H9 (cell line): ENCODE measurements at regions not wholly inside any gene's neighbourhood (a gene's known extent, or its start where the extent isn't known, plus 50 kb on each side); places are given as distances from the start of the nearest gene placed in this dataset.

ENCODE experiments used
- DNase-seq: peaks from one replicate; pipeline ENCODE4 v3.0.0-alpha.2; 2017
- H2AFZ ChIP-seq: one replicate; pipeline ENCODE4 v1.6.1; 2013; ENCODE audit warnings: mild to moderate bottlenecking, low read length, control low read depth, moderate library complexity
- H2AK5ac ChIP-seq: 2 replicates; pipeline ENCODE4 v1.6.1; 2013; ENCODE audit warnings: low read length, control low read depth, mixed read lengths; ENCODE audit not compliant: insufficient read length
- H2BK120ac ChIP-seq: one replicate; pipeline ENCODE4 v1.6.1; 2013; ENCODE audit warnings: low read depth, mild to moderate bottlenecking, low read length, control low read depth, inconsistent platforms; ENCODE audit not compliant: poor library complexity, severe bottlenecking
- H2BK12ac ChIP-seq: 2 replicates; pipeline ENCODE4 v1.6.1; 2013; ENCODE audit warnings: low read length, control low read depth, mixed read lengths, low read depth; ENCODE audit not compliant: insufficient read length
- H2BK15ac ChIP-seq: 2 replicates; pipeline ENCODE4 v1.6.1; 2013; ENCODE audit warnings: low read depth, low read length, control low read depth
- H2BK20ac ChIP-seq: one replicate; pipeline ENCODE4 v1.6.1; 2013; ENCODE audit warnings: low read depth, mild to moderate bottlenecking, low read length, control low read depth, inconsistent platforms; ENCODE audit not compliant: poor library complexity, severe bottlenecking
- H2BK5ac ChIP-seq: 2 replicates; pipeline ENCODE4 v1.6.1; 2013; ENCODE audit warnings: low read length, control low read depth, mixed read lengths; ENCODE audit not compliant: insufficient read length
- H3K14ac ChIP-seq: 2 replicates; pipeline ENCODE4 v1.6.1; 2013; ENCODE audit warnings: low read length, control low read depth; ENCODE audit not compliant: insufficient read depth
- H3K18ac ChIP-seq: 2 replicates; pipeline ENCODE4 v1.6.1; 2013; ENCODE audit warnings: low read depth, mild to moderate bottlenecking, mixed read lengths, low read length, control low read depth; ENCODE audit not compliant: insufficient read length
- H3K23ac ChIP-seq: 2 replicates; pipeline ENCODE4 v1.6.1; 2013; ENCODE audit warnings: low read length, control low read depth, mixed read lengths, low read depth; ENCODE audit not compliant: insufficient read length
- H3K23me2 ChIP-seq: 2 replicates; pipeline ENCODE4 v1.6.1; 2013; ENCODE audit warnings: low read depth, mild to moderate bottlenecking, mixed read lengths, low read length, control low read depth; ENCODE audit not compliant: insufficient read length, poor library complexity, severe bottlenecking
- H3K27ac ChIP-seq: 2 replicates; pipeline ENCODE4 v1.5.1; 2013; ENCODE audit warnings: low read length, control low read depth, mixed read lengths, low read depth; ENCODE audit not compliant: insufficient read length
- H3K27me3 ChIP-seq: 2 replicates; pipeline ENCODE4 v1.6.1; 2013; ENCODE audit warnings: low read length, control low read depth, inconsistent platforms; ENCODE audit not compliant: insufficient read depth
- H3K4ac ChIP-seq: 2 replicates; pipeline ENCODE4 v1.6.1; 2013; ENCODE audit warnings: low read depth, mild to moderate bottlenecking, control low read depth, inconsistent platforms, low read length, moderate library complexity
- H3K4me1 ChIP-seq: 2 replicates; pipeline ENCODE4 v1.6.1; 2013; ENCODE audit warnings: low read length, control low read depth, inconsistent platforms; ENCODE audit not compliant: insufficient read depth
- H3K4me2 ChIP-seq: 2 replicates; pipeline ENCODE4 v1.6.1; 2013; ENCODE audit warnings: low read length, control low read depth, mixed read lengths; ENCODE audit not compliant: insufficient read length, insufficient read depth
- H3K56ac ChIP-seq: 2 replicates; pipeline ENCODE4 v1.6.1; 2013; ENCODE audit warnings: low read depth, mild to moderate bottlenecking, mixed read lengths, low read length, control low read depth; ENCODE audit not compliant: insufficient read length
- H3K79me1 ChIP-seq: 2 replicates; pipeline ENCODE4 v1.6.1; 2013; ENCODE audit warnings: low read depth, mild to moderate bottlenecking, moderate library complexity, low read length, control low read depth, inconsistent platforms; ENCODE audit not compliant: insufficient read depth, poor library complexity, severe bottlenecking
- H3K79me2 ChIP-seq: 2 replicates; pipeline ENCODE4 v1.6.1; 2013; ENCODE audit warnings: low read length, control low read depth, inconsistent platforms; ENCODE audit not compliant: insufficient read depth
- H3K9ac ChIP-seq: 2 replicates; pipeline ENCODE4 v1.6.1; 2013; ENCODE audit warnings: low read length, control low read depth, mixed read lengths; ENCODE audit not compliant: insufficient read length; ENCODE audit errors: extremely low read depth
- H3K9me3 ChIP-seq: one replicate; pipeline ENCODE4 v1.6.1; 2013; ENCODE audit warnings: low read depth, low read length, inconsistent platforms; ENCODE audit not compliant: control insufficient read depth
- H3T11ph ChIP-seq: one replicate; pipeline ENCODE4 v1.6.1; 2013; ENCODE audit warnings: mild to moderate bottlenecking, low read length, control low read depth, inconsistent platforms
- H4K20me1 ChIP-seq: one replicate; pipeline ENCODE4 v1.6.1; 2013; ENCODE audit not compliant: control insufficient read depth, insufficient read length, insufficient read depth
- H4K5ac ChIP-seq: 2 replicates; pipeline ENCODE4 v1.6.1; 2013; ENCODE audit warnings: low read depth, mild to moderate bottlenecking, mixed read lengths, low read length, control low read depth; ENCODE audit not compliant: insufficient read length
- H4K8ac ChIP-seq: replicated peaks from 2 replicates; pipeline ENCODE4 v1.6.1; 2013; ENCODE audit warnings: low read length, control low read depth, mixed read lengths, low read depth; ENCODE audit not compliant: insufficient read length
- H4K91ac ChIP-seq: 2 replicates; pipeline ENCODE4 v1.6.1; 2013; ENCODE audit warnings: low read depth, mild to moderate bottlenecking, moderate library complexity, mixed read lengths, low read length, control low read depth; ENCODE audit not compliant: insufficient read length
- H3K27ac Mint-ChIP-seq, 3 experiments: 2 replicates in 2 of 3; 3 replicates in 1 of 3; pipeline ENCODE4 v1.8.0; 2020 to 2021; ENCODE audit warnings: mixed read lengths in 3 of 3, mild to moderate bottlenecking in 1 of 3, moderate library complexity in 1 of 3
- H3K27me3 Mint-ChIP-seq: 2 replicates; pipeline ENCODE4 v1.8.0; 2021; ENCODE audit warnings: low read depth, mild to moderate bottlenecking, moderate library complexity, mixed read lengths
- H3K36me3 Mint-ChIP-seq, 3 experiments: 2 replicates in 2 of 3; 3 replicates in 1 of 3; pipeline ENCODE4 v1.8.0; 2020 to 2021; ENCODE audit warnings: low read depth in 3 of 3, mixed read lengths in 3 of 3; ENCODE audit not compliant: insufficient read depth in 1 of 3
- H3K4me1 Mint-ChIP-seq, 2 experiments: 2 replicates each; pipeline ENCODE4 v1.8.0; 2020; ENCODE audit warnings: mixed read lengths in 2 of 2
- H3K4me3 Mint-ChIP-seq, 2 experiments: 2 replicates in 1 of 2; 3 replicates in 1 of 2; pipeline ENCODE4 v1.8.0; 2020 to 2021; ENCODE audit warnings: mild to moderate bottlenecking in 2 of 2, mixed read lengths in 2 of 2, moderate library complexity in 1 of 2
- H3K9me3 Mint-ChIP-seq, 2 experiments: 2 replicates in 1 of 2; 3 replicates in 1 of 2; pipeline ENCODE4 v1.8.0; 2020; ENCODE audit warnings: mild to moderate bottlenecking in 2 of 2, mixed read lengths in 2 of 2, moderate library complexity in 1 of 2
- WGBS: extraction: QIAGEN DNeasy Blood & Tissue Kit; methylation state at CpG from one replicate; pipeline ENCODE4 v1.1.7; 2013; ENCODE audit warnings: missing lambda C conversion rate, low lambda C conversion rate, mixed read lengths; ENCODE audit not compliant: insufficient read length; ENCODE audit errors: extremely low coverage; 5-methylcytosine and 5-hydroxymethylcytosine counted together
- TF ChIP-seq, protein P1 (sequence below): fragments of 200-600 bp; sonication (generic); conservative IDR thresholded peaks from 3 replicates; pipeline ENCODE4 v1.8.0; 2021; ENCODE audit warnings: antibody characterized with exemption, mild to moderate bottlenecking

GRCh38 chr21:27675306-27675705 is 708.4 kb upstream of the ADAMTS5 start:
- Mint-ChIP-seq H3K4me3 (no peak overlapping the region), H3K9me3 (peaks cover 0 to 2% of the 10 kb centered on the region in 2 experiments; a peak in 1 of 5 replicates), H3K4me1 (no peaks in the 10 kb centered on the region), H3K27ac (no peak overlapping the region), H3K36me3 (0 out of 7 replicates have a peak, but pooled peaks cover 0 to 2% (median 0%) of the 10 kb centered on the region in 3 experiments), H3K27me3 (no peaks in the 10 kb centered on the region)
- Histone ChIP-seq H4K20me1 (no peaks in the 10 kb centered on the region), H3K79me1 (no peaks in the 10 kb centered on the region), H2BK15ac (no peak overlapping the region), H2BK120ac (no peak overlapping the region), H3K27me3 (no peaks in the 10 kb centered on the region), H3T11ph (no peak overlapping the region), H3K79me2 (no peaks in the 10 kb centered on the region), H4K91ac (no peak overlapping the region), H2BK5ac (no peak overlapping the region), H3K56ac (no peak overlapping the region), H3K4me2 (no peak overlapping the region), H2AFZ (no peak overlapping the region), H4K8ac (no peak overlapping the region), H3K23ac (no peak overlapping the region), H3K4ac (no peak overlapping the region), H3K23me2 (no peaks in the 10 kb centered on the region), H3K9ac (no peak overlapping the region), H3K4me1 (no peaks in the 10 kb centered on the region; the same call in 1 of the 2 replicates), H3K9me3 (no peaks in the 10 kb centered on the region), H3K14ac (no peak overlapping the region), H2BK20ac (no peak overlapping the region), H2AK5ac (no peak overlapping the region), H2BK12ac (no peak overlapping the region), H4K5ac (no peak overlapping the region), H3K27ac (no peak overlapping the region), H3K18ac (no peak overlapping the region)
- no peak for DNase-seq
- WGBS = no CpG with 5 or more reads among the region's 4 CpGs
- TF ChIP-seq, protein P1, sequence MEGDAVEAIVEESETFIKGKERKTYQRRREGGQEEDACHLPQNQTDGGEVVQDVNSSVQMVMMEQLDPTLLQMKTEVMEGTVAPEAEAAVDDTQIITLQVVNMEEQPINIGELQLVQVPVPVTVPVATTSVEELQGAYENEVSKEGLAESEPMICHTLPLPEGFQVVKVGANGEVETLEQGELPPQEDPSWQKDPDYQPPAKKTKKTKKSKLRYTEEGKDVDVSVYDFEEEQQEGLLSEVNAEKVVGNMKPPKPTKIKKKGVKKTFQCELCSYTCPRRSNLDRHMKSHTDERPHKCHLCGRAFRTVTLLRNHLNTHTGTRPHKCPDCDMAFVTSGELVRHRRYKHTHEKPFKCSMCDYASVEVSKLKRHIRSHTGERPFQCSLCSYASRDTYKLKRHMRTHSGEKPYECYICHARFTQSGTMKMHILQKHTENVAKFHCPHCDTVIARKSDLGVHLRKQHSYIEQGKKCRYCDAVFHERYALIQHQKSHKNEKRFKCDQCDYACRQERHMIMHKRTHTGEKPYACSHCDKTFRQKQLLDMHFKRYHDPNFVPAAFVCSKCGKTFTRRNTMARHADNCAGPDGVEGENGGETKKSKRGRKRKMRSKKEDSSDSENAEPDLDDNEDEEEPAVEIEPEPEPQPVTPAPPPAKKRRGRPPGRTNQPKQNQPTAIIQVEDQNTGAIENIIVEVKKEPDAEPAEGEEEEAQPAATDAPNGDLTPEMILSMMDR = no peak
